ENCODE measurements at regions not wholly inside any gene's neighbourhood (a gene's known extent, or its start where the extent isn't known, plus 50 kb on each side); places are given as distances from the start of the nearest gene placed in this dataset.
"Not testable (repeated sequence)": the region's sequence is repeated elsewhere in the genome, so short reads cannot be mapped to it uniquely, and the experiment has no call there.

- DNase-seq, result no peak
Measured at GRCh38 chr11:23932485-23932898, 564.4 kb upstream of the LUZP2 start.

- no peak for DNase-seq
Measured at GRCh38 chr11:23933721-23934120, 563.1 kb upstream of the LUZP2 start.

DNA sequence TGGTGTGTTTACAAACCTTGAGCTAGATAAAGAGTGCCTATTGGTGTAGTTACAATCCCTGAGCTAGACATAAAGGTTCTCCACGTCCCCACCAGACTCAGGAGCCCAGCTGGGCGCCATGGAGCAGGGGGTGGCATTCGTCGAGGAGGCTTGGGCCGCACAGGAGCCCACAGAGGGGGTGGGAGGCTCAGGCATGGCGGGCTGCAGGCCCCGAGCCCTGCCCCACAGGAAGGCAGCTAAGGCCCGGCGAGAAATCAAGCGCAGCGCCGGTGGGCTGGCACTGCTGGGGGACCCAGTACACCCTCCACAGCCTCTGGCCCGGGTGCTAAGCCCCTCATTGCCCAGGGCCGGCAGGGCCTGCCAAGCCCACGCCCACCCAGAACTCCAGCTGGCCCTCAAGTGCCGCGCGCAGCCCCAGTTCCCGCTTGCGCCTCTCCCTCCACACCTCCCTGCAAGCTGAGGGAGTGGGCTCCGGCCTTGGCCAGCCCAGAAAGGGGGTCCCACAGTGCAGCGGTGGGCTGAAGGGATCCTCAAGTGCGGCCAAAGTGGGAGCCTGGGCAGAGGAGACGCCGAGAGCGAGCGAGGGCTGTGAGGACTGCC lies 562.1 kb upstream of the LUZP2 start:
- DNase-seq, result not testable (repeated sequence)

GRCh38 chr11:23942117-23942815 lies 554.6 kb upstream of the LUZP2 start:
- not testable (repeated sequence) for DNase-seq

DNA sequence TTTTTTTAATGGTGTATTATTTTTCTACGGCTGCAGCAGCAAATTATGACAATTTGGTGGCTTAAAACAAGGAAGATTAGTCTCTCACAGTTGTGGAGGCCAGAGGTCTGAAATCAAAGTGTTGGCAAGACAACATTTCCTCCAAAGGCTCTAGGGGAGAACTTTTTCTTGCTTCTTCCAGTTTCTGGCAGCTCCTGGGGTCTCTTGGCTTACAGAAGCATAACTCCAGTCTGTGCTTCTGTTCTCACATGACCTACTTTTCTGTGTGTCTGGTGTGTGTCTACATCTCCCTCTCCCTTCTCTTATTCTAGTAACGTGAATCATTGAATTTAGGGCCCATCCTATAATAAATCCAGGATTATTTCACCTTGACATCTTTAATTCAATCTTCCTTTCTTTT lies 551.9 kb upstream of the LUZP2 start:
- no peak for DNase-seq

DNA sequence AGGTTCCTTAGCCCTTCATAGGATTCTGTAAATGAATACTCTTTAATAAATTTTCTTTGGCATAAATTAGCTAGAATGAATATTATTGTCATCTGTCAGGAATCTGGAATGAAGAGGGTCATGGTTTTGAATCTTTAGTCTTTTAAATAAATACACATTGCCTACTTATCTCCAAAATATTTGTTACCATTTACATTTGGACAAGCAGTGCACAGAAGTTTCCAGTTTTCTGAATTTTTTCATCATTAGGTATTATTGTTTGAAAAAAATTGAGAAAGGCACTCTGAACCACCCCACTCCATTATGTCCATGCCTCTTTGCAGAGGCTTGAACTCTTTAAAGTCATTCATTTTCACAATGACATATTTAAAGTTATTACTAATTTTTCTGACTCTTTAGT lies 549.0 kb upstream of the LUZP2 start:
- no peak for DNase-seq

DNA sequence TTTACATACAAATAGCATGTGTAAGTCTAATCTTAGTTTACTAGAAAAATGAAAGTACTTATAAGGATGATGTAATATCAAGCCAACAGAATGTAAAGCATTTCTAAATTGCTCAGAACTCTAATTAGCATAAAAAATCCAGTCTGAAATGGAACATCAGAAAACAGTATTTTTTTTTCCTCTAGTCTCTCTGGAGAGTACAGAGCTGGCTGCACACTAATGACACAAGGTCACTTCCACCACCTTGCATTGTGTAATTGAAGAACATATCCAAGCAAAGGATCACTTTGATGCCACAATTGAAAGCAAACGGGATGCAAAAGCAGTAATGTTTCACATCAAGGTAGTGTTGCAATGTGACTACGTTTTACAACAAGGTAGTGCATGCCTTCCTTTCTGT lies 548.0 kb upstream of the LUZP2 start:
- DNase-seq, result no peak

GRCh38 chr11:23953951-23954710 lies 542.7 kb upstream of the LUZP2 start:
- no peak for DNase-seq

GRCh38 chr11:23954730-23955129 lies 542.1 kb upstream of the LUZP2 start:
- DNase-seq, result no peak

DNA sequence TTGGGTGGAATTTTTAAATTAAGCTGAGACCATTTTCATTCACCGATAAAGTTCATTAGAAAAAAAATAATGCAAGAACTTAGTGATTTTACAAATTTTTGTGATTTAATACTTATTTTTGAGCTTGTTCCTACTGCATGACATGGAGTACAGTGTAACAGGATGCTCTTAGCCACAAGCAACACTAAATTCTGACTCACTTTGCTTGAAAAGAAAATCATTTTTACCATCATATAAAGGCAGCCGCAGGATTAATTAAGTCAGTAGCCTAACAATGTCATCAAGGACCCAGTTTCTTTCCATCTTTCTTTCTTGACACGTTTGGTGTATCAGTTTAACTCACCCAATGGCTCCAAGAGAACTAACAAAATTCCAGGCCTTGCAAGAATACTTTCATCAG lies 540.3 kb upstream of the LUZP2 start:
- DNase-seq, result no peak

GRCh38 chr11:23957314-23957713 lies 539.5 kb upstream of the LUZP2 start:
- DNase-seq, result no peak

DNA sequence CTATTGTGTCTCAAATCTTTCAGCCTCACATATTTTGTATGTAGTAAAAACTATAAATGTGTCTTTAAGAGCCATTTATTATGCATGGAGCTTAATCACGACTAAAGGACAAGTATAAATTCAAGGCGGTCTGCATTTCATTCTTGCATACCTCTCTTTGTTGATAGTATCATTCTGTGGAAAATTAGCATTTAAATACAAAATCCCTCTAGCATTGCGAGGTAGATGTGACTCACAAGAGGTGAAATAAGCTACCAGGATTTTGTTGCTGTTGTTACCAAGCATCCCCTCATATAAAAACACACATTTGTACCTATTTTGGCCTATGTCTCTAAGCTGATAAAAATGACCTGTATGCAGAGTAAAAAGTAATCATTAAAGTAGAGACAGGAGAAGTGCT lies 537.4 kb upstream of the LUZP2 start:
- no peak for DNase-seq

DNA sequence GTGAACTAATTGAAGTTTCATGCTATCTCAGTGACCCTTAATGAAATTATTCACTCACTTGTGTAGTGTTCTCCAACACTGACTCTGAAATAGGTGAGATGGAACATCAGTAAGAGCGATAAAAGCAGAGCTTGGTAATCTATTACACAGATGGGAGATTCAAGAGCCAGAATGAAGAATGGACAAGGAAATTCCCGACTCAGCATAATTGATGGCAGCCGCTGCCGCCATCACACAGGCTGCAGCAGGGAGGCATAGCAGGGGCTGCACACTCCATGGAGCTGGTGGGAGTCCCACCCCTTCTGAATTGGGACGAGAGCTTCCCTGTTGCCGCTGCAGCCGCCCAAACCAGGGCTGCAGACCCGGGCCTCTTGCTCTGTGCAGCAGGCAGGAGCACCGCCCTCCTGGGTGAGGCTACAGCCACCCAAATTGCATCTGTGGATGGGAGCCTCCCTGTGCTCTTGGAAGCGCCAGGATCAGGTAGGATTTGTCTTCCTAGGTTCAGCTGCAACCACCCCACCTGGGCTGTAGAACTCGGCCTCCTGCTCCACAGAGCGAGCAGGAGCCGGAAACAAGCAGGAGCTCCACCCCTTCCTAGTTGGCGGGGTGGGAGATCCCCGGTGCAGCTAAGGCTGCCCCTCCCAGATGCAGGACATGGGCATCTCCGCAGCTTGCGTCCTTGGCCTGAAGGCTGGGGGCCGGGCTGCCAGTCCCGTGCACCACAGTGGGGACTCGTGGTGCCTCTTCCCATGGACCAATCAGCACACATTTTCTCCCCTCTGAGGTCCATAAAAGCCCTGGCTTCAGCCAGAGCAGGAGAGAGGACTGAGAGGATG lies 535.1 kb upstream of the LUZP2 start:
- DNase-seq, result peak in 1 of 58 donors; percentile 1

DNA sequence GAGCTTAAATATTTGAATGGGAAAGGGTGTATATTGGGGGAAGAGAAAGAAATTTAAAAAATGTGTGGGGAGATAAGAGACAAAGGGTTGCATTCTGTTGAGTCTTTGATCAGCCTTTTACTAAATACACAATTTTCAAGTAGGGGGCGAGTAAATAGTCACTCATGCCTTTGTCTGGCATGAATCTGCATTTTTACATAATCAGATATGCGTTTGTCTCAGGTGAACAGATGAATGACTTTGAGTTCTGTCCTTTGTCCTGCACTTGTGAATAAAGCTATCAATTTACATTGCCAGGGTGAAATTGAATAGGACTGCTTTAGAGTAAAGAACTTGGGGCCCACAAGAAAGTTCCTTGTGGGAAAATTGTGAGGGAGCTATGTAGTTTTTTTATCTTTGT lies 523.6 kb upstream of the LUZP2 start:
- no peak for DNase-seq

GRCh38 chr11:23974051-23974450 lies 522.8 kb upstream of the LUZP2 start:
- no peak for DNase-seq

DNA sequence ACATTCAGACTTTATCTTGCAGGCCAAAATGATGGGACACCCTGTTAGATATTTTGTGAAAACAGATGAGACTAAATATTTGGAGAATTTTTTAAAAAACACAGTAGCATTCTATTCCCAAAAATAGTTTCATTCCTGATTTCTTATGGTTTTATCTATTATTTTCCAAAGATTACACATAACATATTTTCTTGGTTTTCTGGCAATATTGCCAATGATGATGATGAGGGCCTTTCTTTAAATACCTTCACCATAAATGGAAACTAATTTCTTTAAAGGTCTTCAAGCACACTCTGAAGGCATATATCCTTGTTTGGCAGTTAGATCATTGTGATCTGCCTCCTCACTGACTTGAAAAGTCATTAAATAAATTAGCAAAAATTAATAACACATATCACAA lies 522.3 kb upstream of the LUZP2 start:
- no peak for DNase-seq

GRCh38 chr11:23976426-23976825 lies 520.4 kb upstream of the LUZP2 start:
- no peak for DNase-seq

- DNase-seq, result no peak
Measured at GRCh38 chr11:23976841-23977271, 520.0 kb upstream of the LUZP2 start.

DNA sequence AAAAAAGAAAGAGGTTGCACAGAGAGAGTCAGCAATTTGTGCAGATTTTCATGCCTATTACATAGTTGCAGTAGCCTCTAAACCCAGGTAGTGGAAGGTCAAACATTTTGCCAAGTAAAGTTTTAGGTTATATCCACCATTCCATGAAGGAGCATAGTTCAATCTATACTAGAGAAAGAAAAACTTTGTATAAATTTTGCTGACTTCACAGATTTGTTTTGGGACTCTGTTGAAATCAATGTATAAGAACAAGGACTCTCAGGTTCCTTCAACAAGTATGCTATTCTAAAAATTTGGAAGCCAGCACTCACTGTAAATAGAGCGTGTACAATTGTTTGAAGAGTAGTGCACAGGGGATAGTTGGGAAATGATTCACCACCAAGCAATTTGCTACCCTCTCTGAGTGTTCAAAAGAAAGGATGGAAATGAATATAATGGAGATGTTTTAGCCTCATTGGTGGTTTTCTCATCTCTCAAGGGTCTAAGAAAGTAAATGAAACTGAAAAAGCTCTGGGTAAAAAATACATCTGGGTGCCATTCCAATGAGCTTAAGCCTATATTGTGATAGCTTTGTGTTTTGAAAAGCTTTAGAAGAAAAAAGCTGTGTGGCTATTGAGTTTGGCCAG lies 508.4 kb upstream of the LUZP2 start:
- no peak for DNase-seq

DNA sequence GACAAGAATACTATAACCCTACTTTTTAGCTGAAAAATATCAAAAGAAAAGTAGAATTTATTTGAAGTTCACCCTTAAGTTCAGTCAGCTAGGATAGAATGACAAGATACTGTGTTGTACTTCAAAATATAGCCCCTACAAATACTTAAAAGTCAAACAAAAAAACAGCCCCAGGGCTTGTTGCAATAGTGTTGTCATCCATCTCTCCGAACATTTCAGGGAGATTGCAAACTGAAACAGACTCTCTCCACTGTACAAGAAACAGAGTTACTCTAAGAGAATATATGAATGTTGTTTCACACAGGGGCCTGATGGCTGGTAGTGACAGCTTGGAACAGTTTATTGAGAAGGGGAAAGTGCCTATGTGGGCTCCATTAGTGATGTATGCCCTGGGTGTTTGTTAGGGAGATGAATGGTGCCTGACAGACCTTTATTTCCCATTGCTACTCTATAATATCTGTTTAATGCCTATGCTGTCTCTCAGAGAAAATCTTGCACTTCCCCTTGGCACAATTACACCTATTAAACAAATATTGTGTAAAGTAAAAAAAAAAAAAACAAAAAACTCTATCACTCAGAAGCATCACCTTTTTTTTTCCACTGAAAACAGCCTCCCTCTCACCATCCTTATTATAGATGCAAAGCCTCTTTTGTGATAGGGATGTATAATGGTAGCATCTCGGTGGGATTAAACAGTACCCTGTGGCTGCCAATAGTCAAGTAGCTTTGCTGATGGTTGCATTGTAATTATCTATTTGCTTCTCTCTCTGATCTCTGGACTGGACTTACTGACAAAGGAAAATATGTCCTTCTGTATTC lies 506.3 kb upstream of the LUZP2 start:
- DNase-seq, result no peak
